Parathyroid adenoma (tissue), 2 donors: ENCODE measurements at regions not wholly inside any gene's neighbourhood (a gene's known extent, or its start where the extent isn't known, plus 50 kb on each side); places are given as distances from the start of the nearest gene placed in this dataset.
"Not testable (repeated sequence)": the region's sequence is repeated elsewhere in the genome, so short reads cannot be mapped to it uniquely, and the experiment has no call there.

Source experiments
- H2AFZ ChIP-seq: fragments of 300-600 bp; sonication (generic); one replicate; pipeline ENCODE4 v1.7.0; 2017; ENCODE audit warnings: antibody characterized with exemption, mild to moderate bottlenecking
- H3K27ac ChIP-seq: fragments of 300-600 bp; sonication (generic); one replicate; pipeline ENCODE4 v1.7.0; 2017
- H3K27me3 ChIP-seq: fragments of 300-600 bp; sonication (generic); one replicate; pipeline ENCODE4 v1.7.0; 2017; ENCODE audit warnings: low read length; ENCODE audit not compliant: control insufficient read depth, insufficient read depth
- H3K36me3 ChIP-seq: fragments of 300-600 bp; sonication (generic); one replicate; pipeline ENCODE4 v1.7.0; 2017; ENCODE audit warnings: low read length; ENCODE audit not compliant: control insufficient read depth, insufficient read depth
- H3K4me1 ChIP-seq: fragments of 300-600 bp; sonication (generic); one replicate; pipeline ENCODE4 v1.7.0; 2017; ENCODE audit warnings: control low read depth
- H3K4me2 ChIP-seq: fragments of 300-600 bp; sonication (generic); one replicate; pipeline ENCODE4 v1.7.0; 2017; ENCODE audit warnings: low read length
- H3K4me3 ChIP-seq: fragments of 300-600 bp; sonication (generic); one replicate; pipeline ENCODE4 v1.7.0; 2017; ENCODE audit warnings: low read depth, low read length
- H3K79me2 ChIP-seq: fragments of 300-600 bp; sonication (generic); one replicate; pipeline ENCODE4 v1.7.0; 2017; ENCODE audit warnings: control low read depth
- H3K9ac ChIP-seq: fragments of 300-600 bp; sonication (generic); one replicate; pipeline ENCODE4 v1.7.0; 2017; ENCODE audit warnings: mild to moderate bottlenecking
- H3K9me3 ChIP-seq: fragments of 300-600 bp; sonication (generic); one replicate; pipeline ENCODE4 v1.7.0; 2017; ENCODE audit warnings: low read length; ENCODE audit not compliant: control insufficient read depth
- TF ChIP-seq, protein P1 (sequence below): fragments of 300-600 bp; sonication (generic); IDR thresholded peaks from one replicate; pipeline ENCODE4 v1.7.0; 2017; ENCODE audit warnings: antibody characterized with exemption, mild to moderate bottlenecking
- donor health status: primary hyperparathyroidism.

DNA sequence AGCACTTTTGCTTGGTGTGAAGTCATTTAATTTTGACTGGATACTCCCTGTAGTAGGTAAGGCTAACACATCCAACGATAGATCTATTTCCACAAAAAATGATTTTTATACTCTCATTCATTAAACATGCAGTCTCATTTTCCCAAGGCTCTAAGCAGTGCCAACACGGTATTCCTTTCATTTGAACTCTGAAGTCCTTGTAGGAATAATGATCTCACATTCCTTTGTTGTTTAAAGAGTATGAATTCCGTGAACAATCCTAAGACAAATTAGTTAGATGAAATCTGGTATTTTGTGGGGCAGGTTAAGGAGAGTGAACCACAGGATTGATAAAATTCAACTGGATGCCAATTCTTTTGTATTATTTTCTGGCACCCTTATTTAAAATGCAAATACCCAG is 66.6 kb downstream of the LACC1 start:
- H2AFZ ChIP-seq = no peak overlapping the region

DNA sequence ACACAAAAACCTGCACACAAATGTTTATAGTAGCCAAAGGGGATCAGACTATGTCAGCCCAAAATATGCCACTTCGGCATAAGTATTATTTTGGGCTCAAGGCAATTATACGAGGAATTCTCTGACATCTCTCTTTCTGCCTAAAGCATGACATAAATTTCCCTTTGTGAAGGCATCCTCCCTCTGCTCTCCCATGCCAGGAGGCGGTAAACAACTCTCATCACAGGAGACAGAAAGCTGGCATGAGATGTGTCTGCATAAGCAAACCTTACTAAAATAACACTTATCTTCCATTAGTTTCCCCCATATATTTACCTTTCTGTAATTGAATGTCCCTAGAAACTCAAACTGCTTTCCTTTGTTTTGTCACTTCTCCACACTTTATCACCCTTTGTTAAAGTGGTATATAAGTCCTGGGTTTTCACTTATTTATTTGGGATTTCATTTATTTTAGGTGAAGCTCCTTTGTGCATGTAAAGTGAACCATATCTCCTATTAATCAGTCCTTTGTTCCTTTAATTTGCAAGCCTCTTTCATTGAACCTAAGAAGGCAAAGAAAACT is 68.3 kb downstream of the LACC1 start:
- H3K4me3 ChIP-seq = no peak overlapping the region
- H2AFZ ChIP-seq = no peak overlapping the region
- H3K4me1 ChIP-seq = no peaks in the 10 kb centered on the region
- H3K4me2 ChIP-seq = no peak overlapping the region
- no peaks in the 10 kb centered on the region for H3K27me3 ChIP-seq
- H3K27ac ChIP-seq = no peak overlapping the region
- no peaks in the 10 kb centered on the region for H3K9me3 ChIP-seq
- H3K36me3 ChIP-seq = no peaks in the 10 kb centered on the region
- no peak overlapping the region for H3K9ac ChIP-seq
- H3K79me2 ChIP-seq = no peaks in the 10 kb centered on the region
- TF ChIP-seq, protein P1, sequence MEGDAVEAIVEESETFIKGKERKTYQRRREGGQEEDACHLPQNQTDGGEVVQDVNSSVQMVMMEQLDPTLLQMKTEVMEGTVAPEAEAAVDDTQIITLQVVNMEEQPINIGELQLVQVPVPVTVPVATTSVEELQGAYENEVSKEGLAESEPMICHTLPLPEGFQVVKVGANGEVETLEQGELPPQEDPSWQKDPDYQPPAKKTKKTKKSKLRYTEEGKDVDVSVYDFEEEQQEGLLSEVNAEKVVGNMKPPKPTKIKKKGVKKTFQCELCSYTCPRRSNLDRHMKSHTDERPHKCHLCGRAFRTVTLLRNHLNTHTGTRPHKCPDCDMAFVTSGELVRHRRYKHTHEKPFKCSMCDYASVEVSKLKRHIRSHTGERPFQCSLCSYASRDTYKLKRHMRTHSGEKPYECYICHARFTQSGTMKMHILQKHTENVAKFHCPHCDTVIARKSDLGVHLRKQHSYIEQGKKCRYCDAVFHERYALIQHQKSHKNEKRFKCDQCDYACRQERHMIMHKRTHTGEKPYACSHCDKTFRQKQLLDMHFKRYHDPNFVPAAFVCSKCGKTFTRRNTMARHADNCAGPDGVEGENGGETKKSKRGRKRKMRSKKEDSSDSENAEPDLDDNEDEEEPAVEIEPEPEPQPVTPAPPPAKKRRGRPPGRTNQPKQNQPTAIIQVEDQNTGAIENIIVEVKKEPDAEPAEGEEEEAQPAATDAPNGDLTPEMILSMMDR = no peak

More for the DNA sequence above, 66.6 kb downstream of the LACC1 start:
- TF ChIP-seq, protein P1 = no peak
- Histone ChIP-seq H3K9ac (no peak overlapping the region), H3K4me3 (no peak overlapping the region), H3K27me3 (no peaks in the 10 kb centered on the region), H3K79me2 (no peaks in the 10 kb centered on the region), H3K4me2 (peak overlapping the region; percentile 44), H3K27ac (no peak overlapping the region), H3K36me3 (no peaks in the 10 kb centered on the region), H3K4me1 (no peaks in the 10 kb centered on the region), H3K9me3 (no peaks in the 10 kb centered on the region)

DNA sequence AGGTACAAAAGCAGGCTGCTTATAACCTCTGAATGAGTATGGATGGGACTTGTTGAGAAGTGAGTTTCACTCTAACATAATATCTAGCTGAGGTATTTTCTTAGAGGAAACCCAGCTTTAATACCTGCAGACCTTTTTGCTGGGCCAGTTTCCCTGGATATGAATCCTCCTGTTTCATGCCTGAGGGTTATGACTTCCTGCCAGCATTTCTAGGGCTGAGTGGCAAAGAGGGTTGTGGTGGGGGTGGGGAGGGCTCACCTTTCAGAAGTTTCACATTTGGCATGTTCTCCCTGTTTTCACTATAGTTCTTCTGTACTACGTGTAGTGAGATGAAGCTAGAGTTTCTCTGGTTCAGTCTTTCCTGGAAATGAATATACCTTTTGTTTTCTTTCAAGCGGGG is 73.7 kb downstream of the LACC1 start:
- no peak overlapping the region for H3K4me3 ChIP-seq
- no peak overlapping the region for H3K27ac ChIP-seq
- H3K9me3 ChIP-seq = no peaks in the 10 kb centered on the region
- no peaks in the 10 kb centered on the region for H3K36me3 ChIP-seq
- H3K4me1 ChIP-seq = no peaks in the 10 kb centered on the region
- no peak overlapping the region for H2AFZ ChIP-seq
- H3K9ac ChIP-seq = no peak overlapping the region
- peak overlapping the region; percentile 44 for H3K4me2 ChIP-seq
- no peaks in the 10 kb centered on the region for H3K79me2 ChIP-seq
- TF ChIP-seq, protein P1 = no peak
- H3K27me3 ChIP-seq = no peaks in the 10 kb centered on the region

DNA sequence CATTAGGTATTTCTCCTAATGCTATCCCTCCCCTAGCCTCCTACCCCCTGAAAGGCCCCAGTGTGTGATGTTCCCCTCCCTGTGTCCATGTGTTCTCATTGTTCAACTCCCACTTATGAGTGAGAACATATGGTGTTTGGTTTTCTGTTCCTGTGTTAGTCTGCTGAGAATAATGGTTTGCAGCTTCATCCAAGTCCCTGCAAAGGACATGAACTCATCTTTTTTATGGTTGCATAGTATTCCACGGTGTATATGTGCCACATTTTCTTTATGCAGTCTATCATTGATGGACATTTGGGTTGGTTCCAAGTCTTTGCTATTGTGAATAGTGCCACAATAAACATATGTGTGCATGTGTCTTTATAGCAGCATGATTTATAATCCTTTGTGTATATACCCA is 77.3 kb downstream of the LACC1 start:
- H3K4me1 ChIP-seq, H3K9me3 ChIP-seq, H3K79me2 ChIP-seq, H3K27ac ChIP-seq, H3K27me3 ChIP-seq, H3K36me3 ChIP-seq, H2AFZ ChIP-seq, H3K4me3 ChIP-seq, H3K4me2 ChIP-seq, H3K9ac ChIP-seq: not testable (repeated sequence)

DNA sequence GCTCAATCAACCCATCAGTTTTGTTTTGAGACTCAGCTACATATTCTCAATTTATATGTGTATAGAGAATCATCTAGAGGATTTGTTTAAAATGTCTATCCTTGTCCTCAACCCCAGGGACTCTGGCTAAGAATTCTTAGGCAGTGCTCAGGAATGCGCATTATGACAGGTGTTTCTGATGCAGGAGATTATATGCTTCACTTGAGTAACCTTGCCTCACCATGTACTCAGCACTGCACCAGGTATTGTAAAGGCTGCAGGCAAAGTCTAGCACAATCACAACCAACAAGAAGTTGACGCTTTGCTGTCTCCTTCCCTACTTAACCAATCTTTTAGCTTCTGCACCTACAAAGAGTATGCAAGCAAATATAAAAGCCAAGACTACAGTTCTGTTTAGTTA is 79.6 kb downstream of the LACC1 start:
- TF ChIP-seq, protein P1 = no peak
- Histone ChIP-seq H3K9ac (no peak overlapping the region), H2AFZ (no peak overlapping the region), H3K9me3 (no peaks in the 10 kb centered on the region), H3K4me1 (no peaks in the 10 kb centered on the region), H3K36me3 (no peaks in the 10 kb centered on the region), H3K4me3 (no peak overlapping the region), H3K4me2 (no peak overlapping the region), H3K27me3 (no peaks in the 10 kb centered on the region), H3K27ac (no peak overlapping the region), H3K79me2 (no peaks in the 10 kb centered on the region)
